ENCODE measurements at regions not wholly inside any gene's neighbourhood (a gene's known extent, or its start where the extent isn't known, plus 50 kb on each side); places are given as distances from the start of the nearest gene placed in this dataset.
"Not testable (repeated sequence)": the region's sequence is repeated elsewhere in the genome, so short reads cannot be mapped to it uniquely, and the experiment has no call there.

DNA sequence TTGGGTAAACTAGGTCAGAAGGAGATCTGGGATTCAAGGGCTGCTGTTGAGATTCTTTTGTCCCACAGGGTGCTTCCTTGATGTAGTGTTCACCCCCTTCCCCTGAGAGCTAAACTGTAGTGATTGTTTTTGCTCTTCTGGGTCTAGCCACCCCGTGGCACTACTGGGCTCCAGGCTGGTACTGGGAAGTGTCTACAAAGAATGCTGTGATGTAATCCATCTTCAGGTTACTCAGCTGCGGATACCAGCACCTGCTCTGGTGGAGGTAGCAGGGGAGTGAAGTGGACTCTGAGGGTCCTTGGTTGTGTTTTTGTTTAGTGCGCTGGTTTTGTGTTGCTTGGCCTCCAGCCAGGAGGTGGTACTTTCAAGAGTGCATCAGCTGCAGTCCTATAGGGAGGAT, 365.5 kb downstream of the ZNF674 start:
- in situ Hi-C loops (cut with MboI; ENCODE audit: low pct_unique_long_range_greater_than_20kb, low sequenced_read_pairs, unreplicated experiment) = no loop called here
- TF ChIP-seq, protein P1, sequence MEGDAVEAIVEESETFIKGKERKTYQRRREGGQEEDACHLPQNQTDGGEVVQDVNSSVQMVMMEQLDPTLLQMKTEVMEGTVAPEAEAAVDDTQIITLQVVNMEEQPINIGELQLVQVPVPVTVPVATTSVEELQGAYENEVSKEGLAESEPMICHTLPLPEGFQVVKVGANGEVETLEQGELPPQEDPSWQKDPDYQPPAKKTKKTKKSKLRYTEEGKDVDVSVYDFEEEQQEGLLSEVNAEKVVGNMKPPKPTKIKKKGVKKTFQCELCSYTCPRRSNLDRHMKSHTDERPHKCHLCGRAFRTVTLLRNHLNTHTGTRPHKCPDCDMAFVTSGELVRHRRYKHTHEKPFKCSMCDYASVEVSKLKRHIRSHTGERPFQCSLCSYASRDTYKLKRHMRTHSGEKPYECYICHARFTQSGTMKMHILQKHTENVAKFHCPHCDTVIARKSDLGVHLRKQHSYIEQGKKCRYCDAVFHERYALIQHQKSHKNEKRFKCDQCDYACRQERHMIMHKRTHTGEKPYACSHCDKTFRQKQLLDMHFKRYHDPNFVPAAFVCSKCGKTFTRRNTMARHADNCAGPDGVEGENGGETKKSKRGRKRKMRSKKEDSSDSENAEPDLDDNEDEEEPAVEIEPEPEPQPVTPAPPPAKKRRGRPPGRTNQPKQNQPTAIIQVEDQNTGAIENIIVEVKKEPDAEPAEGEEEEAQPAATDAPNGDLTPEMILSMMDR (IDR thresholded peaks at IDR 0.05; ENCODE audit: extremely low read depth, insufficient read depth, missing control alignments) = no peak
- DNase-seq (ENCODE audit: low spot score) = no peak

DNA sequence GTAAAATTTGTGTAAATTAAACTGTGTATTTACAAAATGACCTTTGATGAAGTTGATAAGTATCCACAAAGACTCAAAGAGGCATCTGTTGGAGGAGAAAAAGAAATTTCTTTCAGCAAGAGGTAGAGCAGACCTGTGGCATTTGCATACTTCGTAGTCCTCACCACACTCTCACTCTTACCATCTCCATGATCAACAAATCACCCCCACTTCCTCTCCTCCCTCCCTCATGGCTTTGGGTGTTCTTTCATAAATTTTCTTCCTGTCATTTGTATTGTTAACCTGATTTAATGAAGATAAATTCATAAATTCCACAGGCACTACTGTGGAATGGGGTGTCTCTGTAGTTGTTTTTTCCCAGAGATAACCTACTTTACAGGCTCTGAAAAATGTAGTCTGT, 366.5 kb downstream of the ZNF674 start:
- TF ChIP-seq, protein P1 (IDR thresholded peaks at IDR 0.05; ENCODE audit: extremely low read depth, insufficient read depth, missing control alignments) = no peak
- no peak for DNase-seq (ENCODE audit: low spot score)
- in situ Hi-C loops (cut with MboI; ENCODE audit: low pct_unique_long_range_greater_than_20kb, low sequenced_read_pairs, unreplicated experiment) = no loop called here

DNA sequence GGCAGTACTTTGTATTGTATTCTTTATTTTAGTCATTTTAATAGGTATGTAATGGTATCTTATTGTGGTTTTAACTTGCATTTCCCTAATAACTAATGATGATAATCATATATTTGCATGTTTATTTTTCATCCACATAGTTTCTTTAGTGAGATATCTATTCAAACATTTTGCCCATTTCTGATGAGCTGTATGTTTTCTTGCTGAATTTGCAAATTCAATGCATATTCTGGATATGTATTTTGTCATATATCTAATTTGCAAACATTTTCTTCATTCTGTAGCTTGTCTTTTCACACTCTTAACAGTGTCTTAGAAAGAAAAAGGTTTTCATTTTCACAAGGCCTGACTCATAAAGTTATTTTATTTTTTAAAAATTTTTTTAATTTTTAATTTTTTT, 372.1 kb downstream of the ZNF674 start:
- in situ Hi-C loops (cut with MboI; ENCODE audit: low pct_unique_long_range_greater_than_20kb, low sequenced_read_pairs, unreplicated experiment) = no loop called here

DNA sequence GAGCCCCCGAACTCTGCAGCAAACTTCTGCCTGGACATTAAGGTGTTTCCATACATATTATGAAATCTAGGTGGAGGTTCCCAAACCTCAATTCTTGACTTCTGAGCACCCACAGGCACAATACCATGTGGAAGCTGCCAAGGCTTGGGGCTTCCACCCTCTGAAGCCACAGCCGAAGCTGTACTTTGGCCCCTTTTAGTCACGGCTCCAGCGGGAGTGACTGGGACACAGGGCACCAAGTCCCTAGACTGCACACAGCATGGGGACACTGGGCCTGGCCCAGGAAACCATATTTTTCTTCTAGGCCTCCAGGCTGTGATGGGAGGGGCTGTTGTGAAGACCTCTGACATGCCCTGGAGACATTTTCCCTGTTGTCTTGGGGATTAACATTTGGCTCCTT, 373.8 kb downstream of the ZNF674 start:
- DNase-seq (ENCODE audit: low spot score); in situ Hi-C loops (cut with MboI; ENCODE audit: low pct_unique_long_range_greater_than_20kb, low sequenced_read_pairs, unreplicated experiment): not testable (repeated sequence)

More for the DNA sequence above, 372.1 kb downstream of the ZNF674 start:
- DNase-seq (ENCODE audit: low spot score) = no peak
- TF ChIP-seq, protein P1 (IDR thresholded peaks at IDR 0.05; ENCODE audit: extremely low read depth, insufficient read depth, missing control alignments) = no peak

DNA sequence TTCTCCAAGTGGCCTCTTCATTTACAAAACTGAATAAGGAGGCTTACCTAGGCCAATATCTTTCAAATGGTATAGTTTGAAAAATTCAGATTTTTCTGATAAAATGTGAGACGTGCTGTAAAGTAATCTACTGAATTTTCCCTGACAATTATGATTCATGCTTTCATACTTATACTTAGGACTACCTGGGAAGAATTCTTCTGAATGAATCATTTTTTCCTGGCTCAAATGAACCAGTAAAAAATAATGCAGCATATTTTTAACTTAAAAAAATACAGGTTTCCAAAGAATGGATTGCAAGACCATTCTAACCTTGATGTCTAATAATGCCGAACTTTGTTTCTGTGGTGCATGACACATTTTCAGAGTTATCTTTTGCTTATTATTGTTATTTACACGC, 375.4 kb downstream of the ZNF674 start:
- in situ Hi-C loops (cut with MboI; ENCODE audit: low pct_unique_long_range_greater_than_20kb, low sequenced_read_pairs, unreplicated experiment) = no loop called here
- no peak for DNase-seq (ENCODE audit: low spot score)
- TF ChIP-seq, protein P1 (IDR thresholded peaks at IDR 0.05; ENCODE audit: extremely low read depth, insufficient read depth, missing control alignments) = no peak

DNA sequence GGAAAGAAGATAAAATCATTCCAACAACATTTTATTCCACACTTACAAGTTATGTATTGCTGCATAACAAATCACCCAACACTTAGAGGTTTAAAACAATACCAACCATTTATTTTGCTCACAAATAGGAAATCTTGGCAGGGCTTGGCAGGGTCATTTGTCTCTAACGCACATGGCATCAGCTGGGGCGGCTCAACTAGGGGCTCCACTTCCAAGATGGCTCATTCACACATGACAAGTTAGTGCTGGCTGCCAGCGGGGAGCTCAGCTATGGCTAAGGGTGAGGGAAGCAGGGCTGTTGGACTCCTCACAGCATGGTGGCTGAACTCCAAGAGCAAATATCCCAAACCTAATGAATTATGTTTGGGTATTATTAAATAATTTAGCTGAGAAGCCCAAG, 377.0 kb downstream of the ZNF674 start:
- DNase-seq (ENCODE audit: low spot score) = no peak
- in situ Hi-C loops (cut with MboI; ENCODE audit: low pct_unique_long_range_greater_than_20kb, low sequenced_read_pairs, unreplicated experiment) = no loop called here
- TF ChIP-seq, protein P1 (IDR thresholded peaks at IDR 0.05; ENCODE audit: extremely low read depth, insufficient read depth, missing control alignments) = no peak

DNA sequence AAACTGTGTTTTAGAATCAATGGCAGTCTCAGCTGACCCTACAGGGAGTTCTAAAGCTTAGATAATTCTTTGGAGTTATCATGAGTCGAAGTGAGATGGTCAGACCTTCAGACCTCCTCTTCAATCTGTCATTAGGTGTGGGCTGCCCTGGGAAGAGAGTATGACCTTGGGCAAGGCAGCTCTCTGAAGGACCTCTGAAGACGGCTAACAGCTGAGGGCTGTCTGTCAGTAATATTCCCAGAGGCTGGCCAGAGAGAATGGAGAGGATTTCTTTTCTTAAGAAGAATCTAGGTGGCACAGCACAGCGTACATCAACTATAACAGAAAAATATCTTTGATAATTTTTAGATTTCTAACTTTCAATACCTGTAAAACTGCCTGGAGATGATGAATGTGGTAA, 379.4 kb downstream of the ZNF674 start:
- no peak for DNase-seq (ENCODE audit: low spot score)
- TF ChIP-seq, protein P1 (IDR thresholded peaks at IDR 0.05; ENCODE audit: extremely low read depth, insufficient read depth, missing control alignments) = no peak
- in situ Hi-C loops (cut with MboI; ENCODE audit: low pct_unique_long_range_greater_than_20kb, low sequenced_read_pairs, unreplicated experiment) = no loop called here
